MM.1S (cell line): ENCODE measurements at regions not wholly inside any gene's neighbourhood (a gene's known extent, or its start where the extent isn't known, plus 50 kb on each side); places are given as distances from the start of the nearest gene placed in this dataset.

Experiments used
- EZH2 ChIP-seq: fragments of 300-600 bp; sonication (generic); optimal IDR thresholded peaks from 2 replicates; pipeline ENCODE3; 2017; ENCODE audit warnings: low read depth, mild to moderate bottlenecking, antibody characterized with exemption, low read length, mixed read lengths
- TF ChIP-seq, protein P1 (sequence below): fragments of 300-600 bp; sonication (generic); IDR thresholded peaks from 2 replicates; pipeline ENCODE4 v1.5.1; 2016; ENCODE audit warnings: antibody characterized with exemption, low read length, mixed read lengths

DNA sequence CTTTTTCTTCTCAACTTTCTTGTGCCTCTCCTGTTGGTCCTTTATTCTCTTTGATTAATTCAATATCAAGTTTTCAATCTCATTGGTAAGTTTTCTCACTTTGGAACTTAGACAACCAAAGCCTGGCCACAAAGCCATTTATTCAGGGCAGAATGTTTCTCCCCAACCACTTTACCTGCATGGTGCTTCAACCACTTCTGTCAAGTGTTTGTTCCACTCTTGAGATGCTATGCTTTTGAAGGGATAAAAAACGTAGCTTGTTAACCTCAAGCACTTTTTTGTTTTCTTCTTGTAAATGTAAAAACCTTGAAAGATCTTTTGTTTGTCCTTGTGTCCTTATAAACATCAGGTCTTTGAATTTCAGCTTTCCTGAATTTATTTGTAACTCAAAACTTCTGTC is 966.7 kb downstream of the MAT2B start:
- TF ChIP-seq, protein P1, sequence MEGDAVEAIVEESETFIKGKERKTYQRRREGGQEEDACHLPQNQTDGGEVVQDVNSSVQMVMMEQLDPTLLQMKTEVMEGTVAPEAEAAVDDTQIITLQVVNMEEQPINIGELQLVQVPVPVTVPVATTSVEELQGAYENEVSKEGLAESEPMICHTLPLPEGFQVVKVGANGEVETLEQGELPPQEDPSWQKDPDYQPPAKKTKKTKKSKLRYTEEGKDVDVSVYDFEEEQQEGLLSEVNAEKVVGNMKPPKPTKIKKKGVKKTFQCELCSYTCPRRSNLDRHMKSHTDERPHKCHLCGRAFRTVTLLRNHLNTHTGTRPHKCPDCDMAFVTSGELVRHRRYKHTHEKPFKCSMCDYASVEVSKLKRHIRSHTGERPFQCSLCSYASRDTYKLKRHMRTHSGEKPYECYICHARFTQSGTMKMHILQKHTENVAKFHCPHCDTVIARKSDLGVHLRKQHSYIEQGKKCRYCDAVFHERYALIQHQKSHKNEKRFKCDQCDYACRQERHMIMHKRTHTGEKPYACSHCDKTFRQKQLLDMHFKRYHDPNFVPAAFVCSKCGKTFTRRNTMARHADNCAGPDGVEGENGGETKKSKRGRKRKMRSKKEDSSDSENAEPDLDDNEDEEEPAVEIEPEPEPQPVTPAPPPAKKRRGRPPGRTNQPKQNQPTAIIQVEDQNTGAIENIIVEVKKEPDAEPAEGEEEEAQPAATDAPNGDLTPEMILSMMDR, result no peak
- TF ChIP-seq EZH2, result no peak
